Esophagus squamous epithelium (tissue), 4 donors: ENCODE measurements at regions not wholly inside any gene's neighbourhood (a gene's known extent, or its start where the extent isn't known, plus 50 kb on each side); places are given as distances from the start of the nearest gene placed in this dataset.

Source experiments
- CTCF ChIP-seq, 6 experiments: fragments of 450-650 bp in 4 of 6; fragments of 200-600 bp in 2 of 6; sonication (generic) in 2 of 6; IDR thresholded peaks; one replicate each; pipeline ENCODE4 v1.5.1; 2016 to 2019; ENCODE audit warnings: antibody characterized with exemption in 6 of 6, mild to moderate bottlenecking in 4 of 6, moderate library complexity in 4 of 6
- POLR2A ChIP-seq, 4 donors: fragments of 450-650 bp; IDR thresholded peaks; one replicate each; pipeline ENCODE4 v1.6.1; 2017; ENCODE audit warnings: antibody characterized with exemption in 4 of 4, mild to moderate bottlenecking in 4 of 4, moderate library complexity in 3 of 4

- TF ChIP-seq CTCF (IDR thresholded peaks at IDR 0.05) (no peak), POLR2A (IDR thresholded peaks at IDR 0.05) (no peak)
Measured at GRCh38 chr17:45693792-45694191, 90.3 kb upstream of the CRHR1 start.
